ENCODE measurements at regions not wholly inside any gene's neighbourhood (a gene's known extent, or its start where the extent isn't known, plus 50 kb on each side); places are given as distances from the start of the nearest gene placed in this dataset.

GRCh38 chr6:12221856-12222255 is 68.3 kb upstream of the EDN1 start:
- DNase-seq (ENCODE audit: low spot score): no peak

GRCh38 chr6:12222405-12223366 is 67.5 kb upstream of the EDN1 start:
- no peak for DNase-seq (ENCODE audit: low spot score)

DNA sequence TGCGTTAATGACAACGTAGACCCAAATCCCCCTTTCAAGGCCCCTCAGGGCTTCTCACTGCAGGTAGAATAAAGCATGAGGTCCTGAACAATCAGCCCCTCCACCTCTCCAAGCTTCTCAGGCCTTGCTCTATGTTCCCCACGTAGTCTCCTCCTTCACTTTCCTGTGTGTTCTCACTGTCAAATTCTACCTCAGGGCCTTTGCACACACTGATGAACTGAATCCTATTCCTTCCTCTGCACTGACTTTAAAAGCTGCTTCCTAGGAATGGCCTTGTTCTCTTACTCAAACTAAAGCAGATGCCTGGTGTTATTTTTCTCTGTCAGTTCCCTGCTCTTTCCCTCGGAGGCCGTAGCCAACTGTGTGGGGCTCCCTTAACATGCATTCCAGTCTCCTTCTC is 66.8 kb upstream of the EDN1 start:
- no peak for DNase-seq (ENCODE audit: low spot score)

DNA sequence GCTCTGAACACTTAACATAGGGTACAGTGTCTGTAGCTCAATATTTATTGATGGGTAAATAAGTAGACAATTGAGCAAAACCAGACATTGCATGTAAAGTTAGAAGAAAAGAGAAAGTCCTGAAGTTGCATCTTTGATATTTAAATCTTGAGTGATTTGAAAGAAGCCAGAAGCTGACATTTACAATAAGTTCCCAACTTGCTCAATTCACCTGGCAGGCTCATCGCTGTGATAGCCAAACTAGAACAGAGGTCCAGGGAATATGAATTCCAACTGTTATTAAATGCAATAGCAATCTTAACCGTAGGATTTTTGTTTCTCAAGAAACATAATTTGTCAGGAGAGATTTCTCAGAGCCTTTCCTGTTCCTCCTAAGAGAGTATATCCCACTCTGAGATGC is 65.9 kb upstream of the EDN1 start:
- no peak for DNase-seq (ENCODE audit: low spot score)

- DNase-seq (ENCODE audit: low spot score): no peak
These were observed 61.6 kb upstream of the EDN1 start for GRCh38 chr6:12228447-12229146.

- no peak for DNase-seq (ENCODE audit: low spot score)
These were observed 60.8 kb upstream of the EDN1 start for GRCh38 chr6:12229332-12229731.

GRCh38 chr6:12230523-12230922 is 59.6 kb upstream of the EDN1 start:
- DNase-seq (ENCODE audit: low spot score): no peak

- no peak for DNase-seq (ENCODE audit: low spot score)
These were observed 57.8 kb upstream of the EDN1 start for GRCh38 chr6:12232339-12232738.

DNA sequence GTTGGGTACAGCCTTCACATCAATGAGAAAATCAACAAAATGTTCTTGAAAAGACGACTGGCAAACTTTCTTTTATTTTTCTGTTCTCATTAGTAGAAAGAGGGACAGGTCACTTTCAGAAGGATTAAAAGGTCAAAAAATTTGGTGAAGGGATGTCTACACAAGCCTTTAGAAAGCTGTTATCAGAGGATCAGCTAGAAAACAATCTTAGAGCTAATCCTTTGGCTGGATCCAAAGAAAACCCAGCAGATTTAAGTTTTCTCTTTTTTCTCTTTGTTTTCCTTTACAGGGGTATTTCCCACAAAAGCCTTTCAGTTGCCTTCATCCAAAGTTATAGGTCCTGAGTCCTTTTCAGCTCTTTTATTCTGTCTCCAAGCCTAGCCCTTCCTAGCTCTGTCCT is 57.3 kb upstream of the EDN1 start:
- no peak for DNase-seq (ENCODE audit: low spot score)

DNA sequence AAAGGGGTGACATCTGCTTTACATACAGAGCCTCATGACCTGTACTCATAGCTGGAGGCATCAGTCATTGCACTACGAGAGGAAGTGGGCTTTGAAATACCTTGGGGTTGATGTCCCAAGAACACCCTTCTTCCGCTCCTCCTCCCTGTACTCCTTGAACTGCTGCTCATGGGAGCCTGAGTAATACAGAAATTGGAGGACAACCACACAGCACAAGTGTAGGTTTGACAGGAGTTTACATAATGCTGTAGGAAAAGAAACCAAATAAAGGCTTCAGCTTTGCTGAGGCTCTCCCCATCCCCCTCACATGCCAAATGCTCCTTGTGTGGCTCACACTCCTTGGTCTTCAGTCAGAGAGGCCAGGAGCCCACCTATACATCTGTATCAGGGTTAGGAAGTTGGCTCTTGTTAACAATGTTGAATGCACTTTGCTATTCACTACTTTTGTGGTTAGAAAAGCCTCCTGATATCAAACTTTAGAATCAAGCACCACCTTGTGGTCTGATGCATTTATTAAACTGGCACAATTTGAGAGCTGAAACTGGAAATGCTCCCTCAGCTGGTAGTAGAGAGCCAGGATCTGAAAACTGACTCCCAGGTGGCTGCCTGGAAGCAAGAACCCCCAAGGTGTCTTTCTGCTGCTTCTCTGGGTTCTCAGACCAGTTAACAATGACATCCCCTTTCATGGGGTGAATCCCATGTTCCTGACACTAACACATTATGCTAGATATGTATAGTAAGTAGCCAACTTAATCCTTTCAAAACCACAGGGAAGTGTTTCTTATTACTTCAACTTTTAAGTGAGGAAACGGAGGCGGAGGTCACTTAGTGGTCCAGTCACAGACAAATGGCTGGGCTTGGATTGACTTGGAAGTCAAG is 56.2 kb upstream of the EDN1 start:
- DNase-seq (ENCODE audit: low spot score): peak; percentile 95

DNA sequence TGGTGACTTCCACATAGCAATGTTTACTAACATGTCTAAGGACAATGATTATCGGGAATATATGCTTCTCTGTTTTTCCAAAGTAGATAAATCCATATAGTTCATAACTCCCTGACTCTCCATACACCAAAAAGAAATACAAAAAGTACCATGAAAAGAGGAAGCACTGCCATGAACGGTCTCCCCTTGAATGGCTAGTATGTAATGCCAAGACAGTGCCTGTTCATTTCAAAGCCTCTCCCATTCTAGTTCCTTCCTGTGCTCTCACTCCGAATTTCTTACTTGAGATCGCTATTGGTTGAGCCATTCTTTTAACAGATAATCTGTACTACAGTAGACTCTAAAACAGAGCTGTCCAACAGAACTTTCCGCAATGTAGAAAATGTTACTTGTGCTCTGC is 54.8 kb upstream of the EDN1 start:
- no peak for DNase-seq (ENCODE audit: low spot score)

DNA sequence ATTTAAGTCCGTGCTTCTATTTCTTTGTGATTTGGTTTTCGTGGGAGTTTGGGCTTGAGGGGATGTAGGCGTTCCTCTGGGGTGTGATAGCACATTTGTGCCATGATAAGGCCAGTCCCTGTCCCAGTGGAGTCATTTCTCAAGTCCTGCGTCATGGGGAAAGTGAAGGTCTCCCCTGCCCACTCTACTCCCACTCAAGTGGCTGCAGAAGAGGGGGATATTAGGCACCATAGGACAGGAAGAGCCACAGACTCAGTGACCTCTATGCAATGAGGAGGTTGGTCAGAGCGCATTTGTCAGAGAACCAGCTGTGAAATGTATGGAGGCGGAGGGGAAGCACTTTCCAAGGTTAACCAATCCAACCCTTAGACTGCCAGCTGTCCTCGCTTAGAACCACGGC is 51.9 kb upstream of the EDN1 start:
- no peak for DNase-seq (ENCODE audit: low spot score)

Data from pons (tissue), 1 donor.